ENCODE measurements at regions not wholly inside any gene's neighbourhood (a gene's known extent, or its start where the extent isn't known, plus 50 kb on each side); places are given as distances from the start of the nearest gene placed in this dataset.

GRCh38 chr3:184659797-184660301, 52.0 kb downstream of the MAGEF1 start:
- no peak for DNase-seq

- no peak for DNase-seq
Observed at GRCh38 chr3:184658223-184658928, 53.5 kb downstream of the MAGEF1 start.

- DNase-seq = no peak
Observed at GRCh38 chr3:184656829-184657681, 54.8 kb downstream of the MAGEF1 start.

GRCh38 chr3:184656458-184656828, 55.4 kb downstream of the MAGEF1 start:
- no peak for DNase-seq

- no peak for DNase-seq
Observed at GRCh38 chr3:184655597-184655996, 56.3 kb downstream of the MAGEF1 start.

GRCh38 chr3:184654375-184654774, 57.5 kb downstream of the MAGEF1 start:
- DNase-seq = no peak

GRCh38 chr3:184652465-184652864, 59.4 kb downstream of the MAGEF1 start:
- DNase-seq = no peak

GRCh38 chr3:184651904-184652303, 60.0 kb downstream of the MAGEF1 start:
- no peak for DNase-seq

GRCh38 chr3:184648636-184649035, 63.2 kb downstream of the MAGEF1 start:
- DNase-seq = no peak

GRCh38 chr3:184647405-184647936, 64.4 kb downstream of the MAGEF1 start:
- no peak for DNase-seq

GRCh38 chr3:184645336-184645735, 66.5 kb downstream of the MAGEF1 start:
- DNase-seq = no peak

- DNase-seq = no peak
Observed at GRCh38 chr3:184643442-184643841, 68.4 kb downstream of the MAGEF1 start.

GRCh38 chr3:184642631-184643285, 69.1 kb downstream of the MAGEF1 start:
- DNase-seq = peak; percentile 9

GRCh38 chr3:184641430-184641829, 70.4 kb downstream of the MAGEF1 start:
- DNase-seq = no peak

- no peak for DNase-seq
Observed at GRCh38 chr3:184639351-184639750, 72.5 kb downstream of the MAGEF1 start.

- DNase-seq = no peak
Observed at GRCh38 chr3:184637705-184638104, 74.2 kb downstream of the MAGEF1 start.

GRCh38 chr3:184636741-184637316, 75.0 kb downstream of the MAGEF1 start:
- DNase-seq = no peak

GRCh38 chr3:184635774-184636173, 74.2 kb downstream of the EPHB3 start:
- no peak for DNase-seq

- no peak for DNase-seq
Observed at GRCh38 chr3:184635126-184635525, 73.5 kb downstream of the EPHB3 start.

- DNase-seq = no peak
Observed at GRCh38 chr3:184633237-184633579, 71.6 kb downstream of the EPHB3 start.

- no peak for DNase-seq
Observed at GRCh38 chr3:184632551-184633236, 71.1 kb downstream of the EPHB3 start.

Data from NCI-H1694 treated with DMSO at 0.1 percent for 48 hours (cell line).